ENCODE measurements at regions not wholly inside any gene's neighbourhood (a gene's known extent, or its start where the extent isn't known, plus 50 kb on each side); places are given as distances from the start of the nearest gene placed in this dataset.

DNA sequence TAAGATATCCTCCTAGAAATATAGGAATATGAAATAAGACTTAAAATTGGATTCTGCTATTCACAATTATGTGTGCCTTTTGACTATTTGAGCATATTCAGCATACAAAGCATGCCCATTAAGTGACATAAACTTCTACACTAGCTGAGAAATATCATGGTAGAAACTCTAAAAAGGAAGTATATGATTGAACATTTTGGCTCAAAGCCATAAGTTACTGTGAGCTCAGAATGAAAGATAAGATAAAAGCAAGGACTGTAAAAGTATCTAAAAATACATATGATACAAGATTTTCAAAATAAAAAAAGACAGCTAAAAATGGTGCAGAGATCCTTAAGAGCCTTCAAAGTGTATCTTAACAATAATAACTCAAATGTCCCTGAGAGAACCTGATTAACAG lies 340.5 kb upstream of the SLC39A10 start:
- no peak for TF ChIP-seq JUN (IDR thresholded peaks at IDR 0.05; ENCODE audit: borderline replicate concordance, insufficient read depth, insufficient read length, low read depth)
- no peak for TF ChIP-seq POLR2A (IDR thresholded peaks at IDR 0.05; ENCODE audit: low read depth, low read length)
- no peak for TF ChIP-seq FOS (IDR thresholded peaks at IDR 0.05; ENCODE audit: borderline replicate concordance, insufficient read depth, low read length)
- no peak for TF ChIP-seq MYC (IDR thresholded peaks at IDR 0.05; ENCODE audit: low read depth, low read length)
- TF ChIP-seq, protein P1, sequence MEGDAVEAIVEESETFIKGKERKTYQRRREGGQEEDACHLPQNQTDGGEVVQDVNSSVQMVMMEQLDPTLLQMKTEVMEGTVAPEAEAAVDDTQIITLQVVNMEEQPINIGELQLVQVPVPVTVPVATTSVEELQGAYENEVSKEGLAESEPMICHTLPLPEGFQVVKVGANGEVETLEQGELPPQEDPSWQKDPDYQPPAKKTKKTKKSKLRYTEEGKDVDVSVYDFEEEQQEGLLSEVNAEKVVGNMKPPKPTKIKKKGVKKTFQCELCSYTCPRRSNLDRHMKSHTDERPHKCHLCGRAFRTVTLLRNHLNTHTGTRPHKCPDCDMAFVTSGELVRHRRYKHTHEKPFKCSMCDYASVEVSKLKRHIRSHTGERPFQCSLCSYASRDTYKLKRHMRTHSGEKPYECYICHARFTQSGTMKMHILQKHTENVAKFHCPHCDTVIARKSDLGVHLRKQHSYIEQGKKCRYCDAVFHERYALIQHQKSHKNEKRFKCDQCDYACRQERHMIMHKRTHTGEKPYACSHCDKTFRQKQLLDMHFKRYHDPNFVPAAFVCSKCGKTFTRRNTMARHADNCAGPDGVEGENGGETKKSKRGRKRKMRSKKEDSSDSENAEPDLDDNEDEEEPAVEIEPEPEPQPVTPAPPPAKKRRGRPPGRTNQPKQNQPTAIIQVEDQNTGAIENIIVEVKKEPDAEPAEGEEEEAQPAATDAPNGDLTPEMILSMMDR (IDR thresholded peaks at IDR 0.05; ENCODE audit: extremely low read depth in 1 of 2, insufficient read depth in 1 of 2, low read depth in 1 of 2, low read length in 2 of 2), result no peak
- TF ChIP-seq GATA2 (IDR thresholded peaks at IDR 0.05; ENCODE audit: insufficient read depth, insufficient read length, low read depth, low read length), result no peak
- TF ChIP-seq, protein P2, sequence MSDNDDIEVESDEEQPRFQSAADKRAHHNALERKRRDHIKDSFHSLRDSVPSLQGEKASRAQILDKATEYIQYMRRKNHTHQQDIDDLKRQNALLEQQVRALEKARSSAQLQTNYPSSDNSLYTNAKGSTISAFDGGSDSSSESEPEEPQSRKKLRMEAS (IDR thresholded peaks at IDR 0.05; ENCODE audit: insufficient read depth, insufficient read length), result no peak
- no peak for TF ChIP-seq EZH2 (IDR thresholded peaks at IDR 0.05; ENCODE audit: borderline replicate concordance, low read depth, low read length, severe bottlenecking)
- no peak for TF ChIP-seq POLR2AphosphoS5 (IDR thresholded peaks at IDR 0.05; ENCODE audit: insufficient read depth, low read depth, low read length)
- Histone ChIP-seq H3K27me3 (ENCODE audit: control insufficient read depth in 2 of 2, insufficient read depth in 2 of 2, low read length in 2 of 2) (no peaks in the 10 kb centered on the region), H3K4me3 (replicated peaks in 1 of 3; ENCODE audit: insufficient read depth in 1 of 3, low read depth in 1 of 3, low read length in 3 of 3) (no peak overlapping the region), H4K20me1 (replicated peaks; ENCODE audit: control insufficient read depth, extremely low read depth, insufficient read depth, low read length) (no peaks in the 10 kb centered on the region), H3K79me2 (ENCODE audit: control insufficient read depth, insufficient read depth, low read length) (no peaks in the 10 kb centered on the region), H3K36me3 (ENCODE audit: control insufficient read depth in 2 of 2, extremely low read depth in 1 of 2, insufficient read depth in 2 of 2, low read length in 2 of 2) (no peaks in the 10 kb centered on the region), H3K9ac (replicated peaks; ENCODE audit: extremely low read depth, insufficient read depth, low read length) (no peak overlapping the region), H3K4me2 (ENCODE audit: insufficient read depth, low read length) (no peak overlapping the region), H2AFZ (ENCODE audit: low read depth, low read length) (no peak overlapping the region), H3K4me1 (ENCODE audit: control insufficient read depth, extremely low read depth, insufficient read depth, low read length) (no peaks in the 10 kb centered on the region), H3K9me3 (replicated peaks; ENCODE audit: control insufficient read depth, insufficient read depth, low read length) (no peaks in the 10 kb centered on the region), H3K9me1 (replicated peaks; ENCODE audit: control insufficient read depth, extremely low read depth, insufficient read depth, low read length) (no peaks in the 10 kb centered on the region), H3K27ac (ENCODE audit: insufficient read depth, low read depth, low read length) (no peak overlapping the region)
- dilution Hi-C loops (cut with MboI; ENCODE audit: extremely low pct_ligation_motif_present, low sequenced_read_pairs) (no loop called here), intact Hi-C loops (cut with micrococcal nuclease) (loop anchor here (5.0 to 10.0 kb wide), 4 partner anchors 346 to 1349 kb away; partner anchors contain the start of gene DNAH7)
- CTCF ChIA-PET, result interaction anchor here (1.5 kb wide), 1 partner anchor 770 kb away, joined by 5 read pairs; no protein-coding TSS in a partner anchor
- POLR2A ChIA-PET, result no interaction called here
- FAIRE-seq (no peak), DNase-seq (ENCODE audit: low read depth, low spot score) (no peak)
- no TSS peak for BruUV-seq (replicated peaks)

All from endothelial cell of umbilical vein (primary cell).